D721Med (cell line): ENCODE measurements at regions not wholly inside any gene's neighbourhood (a gene's known extent, or its start where the extent isn't known, plus 50 kb on each side); places are given as distances from the start of the nearest gene placed in this dataset.
"Not testable (repeated sequence)": the region's sequence is repeated elsewhere in the genome, so short reads cannot be mapped to it uniquely, and the experiment has no call there.

Experiments used
- DNase-seq: peaks from one replicate; pipeline ENCODE4 v3.0.0; 2011; ENCODE audit warnings: low spot score; ENCODE audit not compliant: insufficient read length
- FAIRE-seq: peaks from 2 replicates; lab custom pipeline; 2011; peaks lifted over from hg19 to GRCh38; lab: Jason Lieb, UNC
- CTCF ChIP-seq: IDR thresholded peaks from 2 replicates; pipeline ENCODE4 v1.5.1; 2012; ENCODE audit warnings: mild to moderate bottlenecking, control low read depth; ENCODE audit not compliant: insufficient read depth; ENCODE audit errors: missing control alignments

- DNase-seq (no peak), FAIRE-seq (no peak)
- TF ChIP-seq CTCF, result no peak
These were observed 123.6 kb upstream of the TSPAN8 start for GRCh38 chr12:71281425-71281824.

GRCh38 chr12:71277866-71278265, 120.1 kb upstream of the TSPAN8 start:
- FAIRE-seq (no peak), DNase-seq (no peak)
- no peak for TF ChIP-seq CTCF

GRCh38 chr12:71276541-71276940, 118.7 kb upstream of the TSPAN8 start:
- DNase-seq (no peak), FAIRE-seq (no peak)
- TF ChIP-seq CTCF, result no peak

- not testable (repeated sequence) for DNase-seq, FAIRE-seq
These were observed 113.0 kb upstream of the TSPAN8 start for GRCh38 chr12:71270794-71271193.

GRCh38 chr12:71270057-71270456, 112.3 kb upstream of the TSPAN8 start:
- TF ChIP-seq CTCF, result no peak
- no peak for DNase-seq
- FAIRE-seq, result no peak

- no peak for TF ChIP-seq CTCF
- DNase-seq (no peak), FAIRE-seq (no peak)
These were observed 111.4 kb upstream of the TSPAN8 start for GRCh38 chr12:71269281-71269598.

GRCh38 chr12:71268598-71269280, 110.9 kb upstream of the TSPAN8 start:
- TF ChIP-seq CTCF, result no peak
- DNase-seq, result no peak
- no peak for FAIRE-seq

GRCh38 chr12:71266606-71267005, 108.8 kb upstream of the TSPAN8 start:
- TF ChIP-seq CTCF, result no peak
- DNase-seq, result no peak
- FAIRE-seq, result no peak

- FAIRE-seq, DNase-seq: not testable (repeated sequence)
These were observed 107.9 kb upstream of the TSPAN8 start for GRCh38 chr12:71265731-71266130.
